ENCODE measurements at regions not wholly inside any gene's neighbourhood (a gene's known extent, or its start where the extent isn't known, plus 50 kb on each side); places are given as distances from the start of the nearest gene placed in this dataset.

- no peaks in the 10 kb centered on the region for H3K36me3 ChIP-seq (replicated peaks in 1 of 2; ENCODE audit: control insufficient read depth in 1 of 2, insufficient read depth in 2 of 2, low read length in 2 of 2)
- no peaks in the 10 kb centered on the region for H3K79me2 ChIP-seq (ENCODE audit: insufficient read depth, low read length)
- intact Hi-C loops (cut with micrococcal nuclease; ENCODE audit: unreplicated experiment) (no loop called here), in situ Hi-C loops (cut with HindIII; ENCODE audit: extremely low pct_ligation_motif_present, low pct_unique_long_range_greater_than_20kb) (no loop called here)
- no peak overlapping the region for H3K4me3 ChIP-seq (replicated peaks in 1 of 3; ENCODE audit: insufficient read depth in 1 of 3, low read depth in 2 of 3, low read length in 3 of 3)
- no TSS peak for BruUV-seq (replicated peaks)
- no peaks in the 10 kb centered on the region for H3K9me3 ChIP-seq (ENCODE audit: low read length)
- no peak for ATAC-seq
- H3K4me1 ChIP-seq (ENCODE audit: insufficient read depth, low read length): no peaks in the 10 kb centered on the region
- no peak overlapping the region for H3K4me2 ChIP-seq (ENCODE audit: low read depth, low read length)
- TF ChIP-seq SNAPC5 (CRISPR knock-in tag; IDR thresholded peaks at IDR 0.05; ENCODE audit: borderline replicate concordance): no peak
- no peak for TF ChIP-seq FOXO1 (CRISPR knock-in tag; IDR thresholded peaks at IDR 0.05)
- TF ChIP-seq NFYB (CRISPR knock-in tag; IDR thresholded peaks at IDR 0.05): no peak
- no peak for TF ChIP-seq ZBTB1 (CRISPR knock-in tag; IDR thresholded peaks at IDR 0.05; ENCODE audit: borderline replicate concordance)
- no peak for TF ChIP-seq CBX5 (CRISPR knock-in tag; IDR thresholded peaks at IDR 0.05; ENCODE audit: borderline replicate concordance)
- no peak for TF ChIP-seq ZNF7 (CRISPR knock-in tag; IDR thresholded peaks at IDR 0.05)
- no peak for TF ChIP-seq CHD2 (IDR thresholded peaks at IDR 0.05; ENCODE audit: low read depth, low read length)
- TF ChIP-seq ZNF33B (CRISPR knock-in tag; IDR thresholded peaks at IDR 0.05): no peak
- TF ChIP-seq, protein P1, sequence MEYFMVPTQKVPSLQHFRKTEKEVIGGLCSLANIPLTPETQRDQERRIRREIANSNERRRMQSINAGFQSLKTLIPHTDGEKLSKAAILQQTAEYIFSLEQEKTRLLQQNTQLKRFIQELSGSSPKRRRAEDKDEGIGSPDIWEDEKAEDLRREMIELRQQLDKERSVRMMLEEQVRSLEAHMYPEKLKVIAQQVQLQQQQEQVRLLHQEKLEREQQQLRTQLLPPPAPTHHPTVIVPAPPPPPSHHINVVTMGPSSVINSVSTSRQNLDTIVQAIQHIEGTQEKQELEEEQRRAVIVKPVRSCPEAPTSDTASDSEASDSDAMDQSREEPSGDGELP (IDR thresholded peaks at IDR 0.05; ENCODE audit: borderline replicate concordance, low read depth): no peak
- H3K27me3 ChIP-seq (ENCODE audit: control insufficient read depth in 1 of 2, insufficient read depth in 2 of 2, low read length in 2 of 2): peaks cover 0 to 3% of the 10 kb centered on the region in 2 experiments; a peak in 4 of 5 replicates
- DNase-seq (ENCODE audit: low spot score): no peak
- CTCF ChIA-PET (ENCODE audit: low intra/inter-chr PET ratio, low total read pairs): no interaction called here
- H4K20me1 ChIP-seq (ENCODE audit: insufficient read depth, low read length): no peaks in the 10 kb centered on the region
- 20% methylated on average over 3 of the region's 9 CpGs for WGBS (ENCODE audit: low lambda C conversion rate)
- H3K9ac ChIP-seq (ENCODE audit: insufficient read depth, low read depth, low read length): no peak overlapping the region
- FAIRE-seq: no peak
- no peak overlapping the region for H3K27ac ChIP-seq (ENCODE audit: extremely low read length, insufficient read depth, low read length)
- POLR2A ChIA-PET: no interaction called here
- H2AFZ ChIP-seq (ENCODE audit: low read length): no peak overlapping the region
Observed at GRCh38 chr13:99140831-99141230, 59.8 kb upstream of the UBAC2 start.

GRCh38 chr13:99143904-99144303 is 56.8 kb upstream of the UBAC2 start:
- Histone ChIP-seq H3K79me2 (ENCODE audit: insufficient read depth, low read length) (no peaks in the 10 kb centered on the region), H3K9ac (ENCODE audit: insufficient read depth, low read depth, low read length) (no peak overlapping the region), H3K4me1 (ENCODE audit: insufficient read depth, low read length) (no peaks in the 10 kb centered on the region), H3K9me3 (ENCODE audit: low read length) (no peaks in the 10 kb centered on the region), H2AFZ (ENCODE audit: low read length) (no peak overlapping the region), H3K4me2 (ENCODE audit: low read depth, low read length) (no peak overlapping the region), H3K27me3 (ENCODE audit: control insufficient read depth in 1 of 2, insufficient read depth in 2 of 2, low read length in 2 of 2) (peaks cover 1 to 3% of the 10 kb centered on the region in 2 experiments; a peak in 3 of 5 replicates), H3K27ac (ENCODE audit: extremely low read length, insufficient read depth, low read length) (no peak overlapping the region), H3K36me3 (replicated peaks in 1 of 2; ENCODE audit: control insufficient read depth in 1 of 2, insufficient read depth in 2 of 2, low read length in 2 of 2) (no peaks in the 10 kb centered on the region), H4K20me1 (ENCODE audit: insufficient read depth, low read length) (no peaks in the 10 kb centered on the region), H3K4me3 (replicated peaks in 1 of 3; ENCODE audit: insufficient read depth in 1 of 3, low read depth in 2 of 3, low read length in 3 of 3) (no peak overlapping the region)
- BruUV-seq (replicated peaks): no TSS peak
- intact Hi-C loops (cut with micrococcal nuclease; ENCODE audit: unreplicated experiment) (no loop called here), in situ Hi-C loops (cut with HindIII; ENCODE audit: extremely low pct_ligation_motif_present, low pct_unique_long_range_greater_than_20kb) (no loop called here)
- CTCF ChIA-PET (ENCODE audit: low intra/inter-chr PET ratio, low total read pairs): no interaction called here
- ATAC-seq: no peak
- POLR2A ChIA-PET: no interaction called here
- DNase-seq (ENCODE audit: low spot score): no peak
- FAIRE-seq: no peak
- WGBS (ENCODE audit: low lambda C conversion rate): 29% methylated on average over 4 of the region's 4 CpGs
- TF ChIP-seq SPEN (CRISPR knock-in tag; IDR thresholded peaks at IDR 0.05; ENCODE audit: low read depth) (no peak), ZNF124 (CRISPR knock-in tag; IDR thresholded peaks at IDR 0.05) (no peak), TEAD2 (CRISPR knock-in tag; IDR thresholded peaks at IDR 0.05) (no peak), ZNF569 (CRISPR knock-in tag; IDR thresholded peaks at IDR 0.05; ENCODE audit: borderline replicate concordance) (no peak), PPARG (CRISPR knock-in tag; conservative IDR thresholded peaks at IDR 0.05) (no peak), HOXA3 (CRISPR knock-in tag; IDR thresholded peaks at IDR 0.05) (no peak), NFRKB (IDR thresholded peaks at IDR 0.05) (no peak), NR2C2 (CRISPR knock-in tag; IDR thresholded peaks at IDR 0.05; ENCODE audit: borderline replicate concordance) (no peak), FOXO4 (CRISPR knock-in tag; conservative IDR thresholded peaks at IDR 0.05) (no peak), ZNF720 (CRISPR knock-in tag; IDR thresholded peaks at IDR 0.05) (no peak), ZMAT3 (CRISPR knock-in tag; conservative IDR thresholded peaks at IDR 0.05) (no peak), SSRP1 (CRISPR knock-in tag; IDR thresholded peaks at IDR 0.05) (no peak), PAX8 (CRISPR knock-in tag; IDR thresholded peaks at IDR 0.05; ENCODE audit: borderline replicate concordance) (no peak)

All from HepG2 (cell line).